Activated CD4-positive, alpha-beta T cell treated with anti-CD3 and anti-CD28 coated beads, Interleukin-2, amount 50 U/mL, for 16 hours (primary cell): ENCODE measurements at regions not wholly inside any gene's neighbourhood (a gene's known extent, or its start where the extent isn't known, plus 50 kb on each side); places are given as distances from the start of the nearest gene placed in this dataset.

Experiments
- DNase-seq: peaks from one replicate; pipeline ENCODE4 v3.0.0-alpha.2; 2020

GRCh38 chr2:160890667-160891352 is 269.4 kb upstream of the TANK start:
- no peak for DNase-seq

DNA sequence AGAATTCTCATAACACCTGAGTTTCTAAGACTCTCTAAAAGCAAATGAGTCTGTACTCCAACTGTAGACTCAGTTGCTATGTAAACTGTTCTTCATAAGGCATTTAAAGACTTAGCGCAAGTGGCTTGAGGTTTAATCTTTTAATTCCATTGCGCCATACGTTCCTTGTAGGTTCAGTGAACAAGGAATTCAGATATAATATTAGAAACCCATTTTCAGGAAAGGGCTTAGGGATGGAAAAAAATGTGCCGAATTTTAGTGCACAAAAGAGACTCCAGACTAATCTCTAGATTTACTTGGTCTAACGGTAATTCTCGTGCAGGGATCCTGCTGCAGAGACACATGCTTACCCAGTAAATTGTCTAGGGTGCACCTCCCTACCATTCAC is 268.9 kb upstream of the TANK start:
- no peak for DNase-seq

DNA sequence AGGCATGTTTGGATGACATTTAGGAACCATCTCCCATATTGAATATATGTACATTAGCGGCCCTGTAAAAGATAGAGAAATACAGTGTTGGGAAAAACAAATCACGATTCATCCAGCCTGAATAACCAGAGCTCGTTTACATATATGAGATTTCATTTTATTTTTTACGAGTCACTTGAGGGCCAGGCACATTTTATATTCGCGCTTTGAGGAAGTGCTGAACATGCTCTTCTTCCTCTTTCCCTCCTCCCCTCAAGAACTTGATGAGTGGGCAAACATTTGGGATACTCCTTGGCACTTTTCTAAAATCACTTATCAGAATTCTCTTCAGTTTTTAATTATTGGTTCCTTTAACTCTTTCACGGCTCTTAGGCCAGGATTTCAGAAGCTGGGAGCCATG is 268.0 kb upstream of the TANK start:
- no peak for DNase-seq

GRCh38 chr2:160893581-160893980 is 266.6 kb upstream of the TANK start:
- DNase-seq, result no peak

GRCh38 chr2:160898581-160899307 is 261.5 kb upstream of the TANK start:
- no peak for DNase-seq

- no peak for DNase-seq
These were observed 258.6 kb upstream of the TANK start for GRCh38 chr2:160901613-160902012.

DNA sequence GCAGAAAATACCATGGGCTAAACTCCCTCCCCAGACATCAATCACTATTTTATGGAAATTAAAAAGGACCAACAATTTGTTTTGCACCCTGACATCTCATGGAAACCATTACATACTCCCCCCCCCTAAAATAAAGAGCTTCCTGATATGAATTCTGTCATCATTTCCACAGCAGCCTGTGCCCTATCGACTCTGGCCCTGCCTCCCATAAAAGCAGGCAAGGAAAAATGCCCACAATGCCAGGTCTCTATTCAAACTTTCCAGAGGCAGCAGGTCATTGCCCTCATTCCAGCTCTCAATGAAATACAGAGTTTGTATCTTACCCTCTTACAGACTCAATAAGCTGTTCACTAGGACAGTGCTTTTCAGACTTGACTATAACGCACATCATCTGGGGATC is 254.4 kb upstream of the TANK start:
- DNase-seq, result no peak

DNA sequence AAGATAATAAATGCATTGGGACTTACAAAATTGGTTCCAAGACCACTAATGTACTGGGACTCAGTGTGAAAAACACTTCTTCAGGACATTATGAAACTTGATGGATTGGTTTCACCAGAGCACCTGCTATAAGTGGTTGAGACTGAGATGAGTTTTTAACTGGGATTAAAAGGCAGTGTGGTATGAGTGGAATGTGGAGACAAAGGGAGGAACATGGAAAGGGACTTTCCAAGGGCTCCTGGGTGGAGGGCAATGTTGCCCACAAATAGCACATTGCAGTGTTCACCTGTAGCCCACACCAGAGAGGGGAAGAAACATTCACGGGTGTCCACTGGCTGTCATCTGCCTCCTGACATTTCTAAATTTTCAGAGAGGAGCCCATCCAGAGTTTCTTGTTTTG is 253.3 kb upstream of the TANK start:
- no peak for DNase-seq

GRCh38 chr2:160907738-160908137 is 252.5 kb upstream of the TANK start:
- no peak for DNase-seq

DNA sequence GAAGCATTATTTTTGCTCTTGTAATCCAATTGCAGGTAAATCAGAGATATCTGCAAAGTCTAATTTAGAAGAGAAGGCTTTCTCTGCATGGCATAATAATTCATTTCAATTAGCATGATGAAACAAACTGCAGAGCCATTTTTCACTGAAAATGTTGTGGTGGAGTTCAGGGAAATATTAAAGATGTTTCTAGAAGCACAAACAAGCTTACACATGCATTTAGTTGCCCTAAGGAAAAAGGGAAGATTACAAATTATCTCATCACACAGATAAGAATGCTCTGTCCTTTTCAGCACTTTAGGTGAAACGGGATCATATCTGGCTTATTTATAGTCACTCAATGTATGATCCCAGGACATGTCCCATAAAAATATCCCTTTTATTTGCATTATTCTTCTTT is 252.1 kb upstream of the TANK start:
- DNase-seq, result no peak

- DNase-seq, result no peak
These were observed 250.4 kb upstream of the TANK start for GRCh38 chr2:160909781-160910242.

DNA sequence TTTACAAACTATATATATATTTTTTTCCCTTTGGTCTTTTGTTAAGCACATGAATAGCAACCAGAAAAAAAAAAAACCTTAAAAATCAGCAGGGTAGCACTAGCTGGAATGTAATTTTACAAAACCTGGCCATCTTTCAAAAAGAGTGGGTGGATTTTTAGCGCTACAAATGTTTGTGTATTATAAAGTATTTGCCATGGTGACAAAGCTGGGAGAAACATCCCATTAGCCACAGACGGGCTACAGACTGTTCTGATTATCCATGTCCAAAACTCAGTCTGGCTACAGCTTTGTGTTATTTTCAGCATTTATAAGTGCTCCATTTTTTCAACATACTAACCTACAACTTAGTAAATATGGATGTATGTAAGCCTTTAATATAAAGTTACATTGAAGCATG is 249.5 kb upstream of the TANK start:
- DNase-seq, result no peak

DNA sequence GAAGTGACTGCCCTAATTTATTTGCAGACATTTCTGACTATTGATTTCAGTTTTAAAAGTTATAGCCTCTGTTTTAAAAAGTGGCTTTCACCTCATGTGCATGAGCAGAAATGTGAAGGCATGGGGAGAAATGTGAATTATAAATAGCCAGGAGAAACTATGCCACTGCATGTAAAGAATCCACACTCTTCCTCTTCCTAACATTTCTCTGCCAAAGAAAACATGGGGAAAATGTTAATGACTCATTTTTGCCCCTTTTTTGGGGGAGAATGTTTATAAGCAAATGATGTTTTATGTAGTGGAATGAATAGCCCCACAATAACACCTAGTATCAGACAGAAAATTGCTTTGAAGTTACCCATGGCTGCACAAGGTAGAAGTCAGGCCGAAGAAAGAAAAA is 249.0 kb upstream of the TANK start:
- DNase-seq, result no peak

GRCh38 chr2:160912276-160912675 is 248.0 kb upstream of the TANK start:
- no peak for DNase-seq

- DNase-seq, result no peak
These were observed 246.9 kb upstream of the TANK start for GRCh38 chr2:160913323-160913722.

DNA sequence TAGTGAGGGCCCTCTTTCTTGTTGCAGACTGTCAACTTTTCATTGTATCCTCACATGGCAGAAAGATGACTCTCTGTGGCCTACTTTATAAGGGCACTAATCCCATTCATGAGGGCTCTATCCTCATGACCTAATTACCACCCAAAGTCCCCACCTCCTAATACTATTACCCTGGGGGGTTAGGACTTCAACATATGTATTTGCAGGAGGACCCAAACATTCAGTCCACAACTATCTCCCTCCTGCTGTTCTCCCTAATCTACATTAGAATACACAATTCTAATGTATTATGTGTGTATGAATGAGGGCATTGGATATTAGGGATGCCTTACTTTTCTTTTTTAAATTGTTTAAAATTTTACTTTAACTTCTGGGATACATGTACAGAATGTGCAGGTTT is 246.0 kb upstream of the TANK start:
- DNase-seq, result no peak

GRCh38 chr2:160916300-160916699 is 243.9 kb upstream of the TANK start:
- DNase-seq, result no peak

DNA sequence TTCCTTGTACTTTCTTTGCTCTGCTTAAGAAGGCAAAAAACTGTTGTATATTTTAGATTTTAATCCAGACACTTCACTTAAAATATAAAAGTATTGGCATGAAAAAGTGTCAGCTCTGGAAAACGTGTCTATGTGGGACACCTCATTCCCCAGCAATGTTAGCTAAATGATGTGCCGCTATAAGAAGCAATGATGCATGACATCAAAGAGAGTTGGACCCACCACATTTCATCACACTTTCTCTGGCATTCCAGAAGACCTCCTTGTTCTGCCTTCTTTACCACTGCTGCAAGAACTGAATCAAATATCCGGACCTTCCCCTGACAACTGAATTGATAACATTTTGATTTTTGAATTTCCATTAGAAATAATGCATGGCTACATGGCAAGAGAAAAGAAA is 242.4 kb upstream of the TANK start:
- DNase-seq, result no peak

- DNase-seq, result no peak
These were observed 242.0 kb upstream of the TANK start for GRCh38 chr2:160918258-160918657.

GRCh38 chr2:160918906-160919503 is 241.2 kb upstream of the TANK start:
- DNase-seq, result peak; percentile 14

DNA sequence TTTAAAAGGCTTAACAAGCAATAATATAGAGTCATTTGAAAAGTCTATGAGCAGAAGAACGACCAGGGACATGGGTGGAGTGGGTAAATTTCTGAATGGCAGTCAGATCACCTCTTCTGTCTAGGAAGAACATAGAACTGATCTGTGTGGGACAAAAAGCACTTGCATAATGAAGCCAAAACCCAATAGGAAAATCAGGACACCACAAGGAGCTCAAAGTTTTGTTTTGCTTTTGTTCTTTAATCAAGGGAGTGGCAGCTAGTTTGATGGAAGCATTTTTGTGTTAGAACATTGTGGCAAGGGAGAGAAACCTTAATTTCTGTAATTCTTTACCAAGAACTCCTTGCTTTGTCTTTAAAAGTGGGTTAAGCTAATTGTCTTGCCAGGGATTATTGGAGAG is 240.2 kb upstream of the TANK start:
- DNase-seq, result no peak

DNA sequence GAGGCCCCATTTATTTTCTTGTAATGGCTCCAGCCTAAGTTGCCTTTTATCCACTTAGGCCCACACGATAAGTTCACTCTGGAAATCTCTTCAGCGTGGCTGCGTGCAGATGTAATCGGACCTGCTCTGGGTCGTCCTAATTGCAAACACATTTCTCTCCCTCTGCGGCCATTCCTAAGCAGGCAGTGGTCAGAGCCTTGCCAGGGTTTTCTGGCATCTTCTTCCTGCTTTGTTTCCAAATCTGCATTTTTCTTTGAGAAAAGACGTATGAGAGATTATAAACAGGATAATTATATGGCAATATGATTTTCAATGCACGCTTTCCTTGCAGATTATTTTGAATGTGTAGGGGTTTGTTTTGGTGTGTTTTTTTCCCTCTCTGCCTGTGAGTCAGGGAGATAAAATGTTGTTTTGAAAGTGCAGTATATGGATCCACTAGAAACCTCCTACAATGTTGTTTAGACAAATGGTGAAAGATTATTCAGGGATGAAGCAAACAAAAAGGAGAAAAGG is 239.4 kb upstream of the TANK start:
- DNase-seq, result no peak

GRCh38 chr2:160921386-160921964 is 238.8 kb upstream of the TANK start:
- no peak for DNase-seq

- no peak for DNase-seq
These were observed 235.3 kb upstream of the TANK start for GRCh38 chr2:160924936-160925353.
